HCT116 (cell line): ENCODE measurements at regions not wholly inside any gene's neighbourhood (a gene's known extent, or its start where the extent isn't known, plus 50 kb on each side); places are given as distances from the start of the nearest gene placed in this dataset.

Experiments used
- ATAC-seq: fragments of 200-7000 bp; cut with Tn5 transposase; 2 replicates; pipeline ENCODE4 v1.9.1; 2020; ENCODE audit warnings: mild to moderate bottlenecking, moderate library complexity
- BruUV-seq: library from RNA; stranded (reverse); fragments of 400-500 nt; replicated peaks from 2 replicates; lab custom pipeline; 2021; lab: Mats Ljungman, UMichigan
- CTCF ChIA-PET: fragments of 300-600 bp; sonication (Branson Sonifier 250); formaldehyde crosslinking; loops from one replicate; lab custom pipeline; 2021; ENCODE audit warnings: antibody characterized with exemption; lab: Charles Lee
- POLR2A ChIA-PET: fragments of 300-600, 350-600 bp; sonication (Branson Sonifier 250); formaldehyde crosslinking; loops from one replicate; lab custom pipeline; 2021; ENCODE audit warnings: antibody characterized with exemption; lab: Charles Lee
- RAD21 ChIA-PET, 2 experiments: fragments of 300-600 bp; sonication (Branson Sonifier 250); formaldehyde crosslinking; loops; one replicate each; lab custom pipeline; 2023; ENCODE audit warnings: low total read pairs in 2 of 2; ENCODE audit not compliant: uncharacterized antibody in 2 of 2, unreplicated experiment in 2 of 2, low non-redundant PET in 1 of 2; lab: Charles Lee
- DNase-seq: peaks from one replicate; pipeline ENCODE4 v3.0.0-alpha.2; 2010; ENCODE audit warnings: low read depth, low spot score
- H2AFZ ChIP-seq: fragments of 200-600 bp; shearing (Covaris generic), sonication (generic); 2 replicates; pipeline ENCODE4 v1.6.1; 2017; ENCODE audit warnings: low read depth, mixed run types, mixed read lengths, antibody characterized with exemption, low read length; ENCODE audit not compliant: poor library complexity, severe bottlenecking
- H3K27ac ChIP-seq: 2 replicates; pipeline ENCODE4 v1.5.1; 2012; ENCODE audit warnings: low read depth, low read length
- H3K27me3 ChIP-seq: fragments of 200-600 bp; sonication (generic); 2 replicates; pipeline ENCODE4 v1.6.1; 2016; ENCODE audit warnings: mixed run types, low read length, mixed read lengths; ENCODE audit not compliant: insufficient read depth
- H3K36me3 ChIP-seq, 2 experiments: fragments of 200-500 bp in 1 of 2; fragments of 200-600 bp in 1 of 2; sonication (Bioruptor generic) in 1 of 2; sonication (generic) in 1 of 2; 2 replicates each; pipeline versions ENCODE4 v1.5.1 to v1.6.1; 2014 to 2016; ENCODE audit warnings: low read length in 2 of 2, inconsistent platforms in 1 of 2, mixed read lengths in 1 of 2, mixed run types in 1 of 2; ENCODE audit not compliant: insufficient read depth in 2 of 2, control insufficient read depth in 1 of 2
- H3K4me1 ChIP-seq, 2 experiments: fragments of 200-600 bp in 1 of 2; sonication (generic) in 1 of 2; 2 replicates each; pipeline versions ENCODE4 v1.5.1 to v1.6.1; 2012 to 2017; ENCODE audit warnings: low read length in 2 of 2, inconsistent platforms in 1 of 2, mild to moderate bottlenecking in 1 of 2, mixed read lengths in 1 of 2, mixed run types in 1 of 2, moderate library complexity in 1 of 2; ENCODE audit not compliant: insufficient read depth in 2 of 2, control insufficient read depth in 1 of 2
- H3K4me2 ChIP-seq: fragments of 200-600 bp; sonication (generic); 2 replicates; pipeline ENCODE4 v1.6.1; 2017; ENCODE audit warnings: mixed run types, low read length, mixed read lengths
- H3K4me3 ChIP-seq, 2 experiments: fragments of 200-600 bp in 1 of 2; sonication (generic) in 1 of 2; replicated peaks in 1 of 2; 2 replicates each; pipeline ENCODE4 v1.5.1; 2011 to 2016; ENCODE audit warnings: low read length in 2 of 2, control low read depth in 1 of 2, low read depth in 1 of 2, mild to moderate bottlenecking in 1 of 2, mixed read lengths in 1 of 2, mixed run types in 1 of 2
- H3K79me2 ChIP-seq: fragments of 200-600 bp; sonication (generic); 2 replicates; pipeline ENCODE4 v1.6.1; 2017; ENCODE audit warnings: mild to moderate bottlenecking, mixed run types, low read length, moderate library complexity, mixed read lengths; ENCODE audit not compliant: insufficient read depth
- H3K9ac ChIP-seq: fragments of 200-600 bp; sonication (generic); 2 replicates; pipeline ENCODE4 v1.6.1; 2016; ENCODE audit warnings: low read length, mixed read lengths
- H3K9me2 ChIP-seq: fragments of 200-600 bp; sonication (generic), shearing (Covaris generic); 2 replicates; pipeline ENCODE4 v1.6.1; 2017; ENCODE audit warnings: mixed run types, mild to moderate bottlenecking, moderate library complexity; ENCODE audit not compliant: insufficient read depth
- H3K9me3 ChIP-seq, 2 experiments: fragments of 200-500 bp in 1 of 2; fragments of 200-600 bp in 1 of 2; sonication (Bioruptor generic) in 1 of 2; sonication (generic) in 1 of 2; 2 replicates each; pipeline ENCODE4 v1.6.1; 2014 to 2017; ENCODE audit warnings: low read length in 2 of 2, mixed read lengths in 2 of 2, inconsistent platforms in 1 of 2, low read depth in 1 of 2, mild to moderate bottlenecking in 1 of 2, mixed run types in 1 of 2, moderate library complexity in 1 of 2; ENCODE audit not compliant: control insufficient read depth in 1 of 2, insufficient read depth in 1 of 2
- H4K20me1 ChIP-seq: fragments of 200-600 bp; sonication (generic), shearing (Covaris generic); 2 replicates; pipeline ENCODE4 v1.6.1; 2017; ENCODE audit warnings: mixed run types, mild to moderate bottlenecking, moderate library complexity; ENCODE audit not compliant: insufficient read depth
- EGR1 ChIP-seq: IDR thresholded peaks from 2 replicates; pipeline ENCODE4 v1.6.1; 2012; ENCODE audit warnings: low read depth
- ELF1 ChIP-seq: IDR thresholded peaks from 2 replicates; pipeline ENCODE4 v1.6.1; 2012; ENCODE audit warnings: low read depth, borderline replicate concordance
- EZH2 ChIP-seq: fragments of 200-600 bp; sonication (generic); IDR thresholded peaks from 2 replicates; pipeline ENCODE4 v1.6.1; 2017; ENCODE audit warnings: antibody characterized with exemption, mixed run types
- POLR2AphosphoS5 ChIP-seq: IDR thresholded peaks from 2 replicates; pipeline ENCODE4 v1.6.1; 2011; ENCODE audit warnings: mild to moderate bottlenecking, low read depth, low read length, moderate library complexity
- RAD21 ChIP-seq: IDR thresholded peaks from 2 replicates; pipeline ENCODE4 v1.6.1; 2012; ENCODE audit warnings: low read depth, mild to moderate bottlenecking
- SP1 ChIP-seq: IDR thresholded peaks from 2 replicates; pipeline ENCODE4 v1.6.1; 2012; ENCODE audit warnings: low read depth
- TCF7L2 ChIP-seq: IDR thresholded peaks from 2 replicates; pipeline ENCODE4 v1.7.0; 2011; ENCODE audit warnings: borderline replicate concordance, inconsistent platforms; ENCODE audit not compliant: insufficient read depth, insufficient read length; ENCODE audit errors: extremely low read depth
- YY1 ChIP-seq: IDR thresholded peaks from 2 replicates; pipeline ENCODE4 v1.6.1; 2011; ENCODE audit warnings: low read length, low read depth, moderate library complexity, mild to moderate bottlenecking; ENCODE audit not compliant: insufficient replicate concordance; ENCODE audit errors: extremely low read depth
- intact Hi-C: fragments of 100-400 bp; cut with micrococcal nuclease; formaldehyde crosslinking; loops from 2 replicates; pipeline ENCODE4 v1.10.0; 2022
- TF ChIP-seq, protein P1 (sequence below), 3 experiments: fragments of 200-600 bp in 1 of 3; sonication (generic) in 1 of 3; IDR thresholded peaks in 2 of 3; conservative IDR thresholded peaks in 1 of 3; 2 replicates each; pipeline ENCODE4 v1.5.1; 2012 to 2017; ENCODE audit warnings: low read depth in 2 of 3, low read length in 2 of 3, antibody characterized with exemption in 1 of 3, borderline replicate concordance in 1 of 3, control low read depth in 1 of 3, mild to moderate bottlenecking in 1 of 3, mixed read lengths in 1 of 3, mixed run types in 1 of 3, moderate library complexity in 1 of 3; ENCODE audit not compliant: insufficient read depth in 1 of 3

DNA sequence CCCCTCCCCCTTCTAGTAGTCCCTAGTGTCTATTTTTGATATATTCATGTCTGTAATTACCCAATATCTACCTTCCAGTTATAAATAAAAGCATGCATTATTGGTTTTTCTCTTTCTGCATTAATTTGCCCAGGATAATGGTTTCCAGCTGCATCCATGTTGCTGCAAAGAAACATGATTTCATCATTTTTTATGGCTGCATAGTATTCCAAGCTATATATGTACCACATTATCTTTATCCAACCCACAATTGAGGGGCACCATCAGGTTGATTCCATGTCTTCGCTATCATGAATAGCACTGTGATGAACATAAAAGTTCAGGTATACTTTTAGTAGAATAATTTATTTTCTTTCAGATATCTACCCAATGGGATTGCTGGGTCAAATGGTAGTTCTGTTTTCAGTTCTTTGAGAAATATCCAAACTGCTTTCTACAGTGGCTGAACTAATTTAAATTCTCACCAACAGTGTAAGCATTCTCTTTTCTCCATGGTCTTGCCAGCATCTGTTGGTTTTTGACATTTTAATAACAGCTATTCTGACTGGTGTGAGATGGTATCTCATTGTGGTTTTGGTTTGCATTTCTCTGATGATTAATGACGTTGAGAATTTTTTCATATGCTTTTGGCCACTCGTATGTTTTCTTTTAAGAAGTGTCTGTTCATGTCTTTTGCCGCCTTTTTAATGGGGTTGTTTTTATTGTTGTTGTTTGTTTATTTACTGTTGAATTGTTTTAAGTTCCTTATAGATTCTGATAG is 746.1 kb upstream of the MEF2C start (continued):
- TF ChIP-seq, protein P1, sequence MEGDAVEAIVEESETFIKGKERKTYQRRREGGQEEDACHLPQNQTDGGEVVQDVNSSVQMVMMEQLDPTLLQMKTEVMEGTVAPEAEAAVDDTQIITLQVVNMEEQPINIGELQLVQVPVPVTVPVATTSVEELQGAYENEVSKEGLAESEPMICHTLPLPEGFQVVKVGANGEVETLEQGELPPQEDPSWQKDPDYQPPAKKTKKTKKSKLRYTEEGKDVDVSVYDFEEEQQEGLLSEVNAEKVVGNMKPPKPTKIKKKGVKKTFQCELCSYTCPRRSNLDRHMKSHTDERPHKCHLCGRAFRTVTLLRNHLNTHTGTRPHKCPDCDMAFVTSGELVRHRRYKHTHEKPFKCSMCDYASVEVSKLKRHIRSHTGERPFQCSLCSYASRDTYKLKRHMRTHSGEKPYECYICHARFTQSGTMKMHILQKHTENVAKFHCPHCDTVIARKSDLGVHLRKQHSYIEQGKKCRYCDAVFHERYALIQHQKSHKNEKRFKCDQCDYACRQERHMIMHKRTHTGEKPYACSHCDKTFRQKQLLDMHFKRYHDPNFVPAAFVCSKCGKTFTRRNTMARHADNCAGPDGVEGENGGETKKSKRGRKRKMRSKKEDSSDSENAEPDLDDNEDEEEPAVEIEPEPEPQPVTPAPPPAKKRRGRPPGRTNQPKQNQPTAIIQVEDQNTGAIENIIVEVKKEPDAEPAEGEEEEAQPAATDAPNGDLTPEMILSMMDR (IDR thresholded peaks at IDR 0.05 in 2 of 3, conservative IDR thresholded peaks at IDR 0.05 in 1 of 3; ENCODE audit: borderline replicate concordance in 1 of 3, insufficient read depth in 1 of 3, low read depth in 2 of 3, low read length in 2 of 3) = no peak
- TF ChIP-seq TCF7L2 (no peak), RAD21 (no peak), POLR2AphosphoS5 (no peak), SP1 (no peak), YY1 (no peak)
- TF ChIP-seq, all 23 proteins: peak for 0

DNA sequence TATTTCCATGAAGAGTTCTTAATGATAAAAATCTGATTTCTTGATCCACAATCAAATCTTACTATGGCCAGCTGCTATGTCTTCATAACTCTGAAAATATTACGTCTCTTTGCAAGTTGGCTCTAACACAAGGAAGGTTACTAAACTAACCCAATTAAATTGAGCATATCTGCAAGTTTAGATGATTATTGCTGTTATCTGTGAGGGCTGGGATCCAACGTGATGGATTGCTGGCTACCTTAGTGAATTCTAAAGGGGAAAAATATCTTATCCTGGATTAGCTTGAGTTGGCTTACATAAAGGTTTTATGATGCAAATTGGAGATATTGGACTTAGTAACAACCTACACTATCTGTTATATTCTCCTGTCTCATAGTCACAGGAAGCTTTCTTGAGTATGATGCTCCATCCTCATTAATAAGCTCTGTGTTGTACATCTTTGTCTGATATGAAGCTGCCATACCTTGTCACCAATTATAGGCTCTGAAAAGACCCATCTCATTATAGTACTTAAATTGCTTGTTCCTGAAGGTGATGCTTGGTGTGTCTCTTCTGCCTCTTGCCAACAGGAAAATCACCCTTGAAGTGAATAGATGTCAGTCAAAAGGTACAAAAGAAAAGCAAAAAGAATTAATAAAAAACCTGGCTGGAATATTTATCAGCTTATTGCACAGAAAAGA is 733.0 kb upstream of the MEF2C start:
- intact Hi-C loops = no loop called here
- H3K4me3 ChIP-seq = no peak overlapping the region
- no peak overlapping the region for H3K27ac ChIP-seq
- no peaks in the 10 kb centered on the region for H3K36me3 ChIP-seq
- no TSS peak for BruUV-seq
- ATAC-seq = no peak
- DNase-seq = no peak
- no peaks in the 10 kb centered on the region for H3K9me3 ChIP-seq
- ChIA-PET POLR2A (interaction anchor here (1.2 kb wide), 1 partner anchor 8 kb away, joined by 3 read pairs; no protein-coding TSS in a partner anchor), CTCF (no interaction called here), RAD21 (no interaction called here)
- H3K4me1 ChIP-seq = no peaks in the 10 kb centered on the region
- TF ChIP-seq ELF1 = no peak
- TF ChIP-seq EZH2 = no peak
- TF ChIP-seq EGR1 = no peak
- H3K4me2 ChIP-seq = no peak overlapping the region
- H3K27me3 ChIP-seq = no peaks in the 10 kb centered on the region
- no peak overlapping the region for H2AFZ ChIP-seq
- H4K20me1 ChIP-seq = no peaks in the 10 kb centered on the region
- H3K9ac ChIP-seq = no peak overlapping the region
- H3K79me2 ChIP-seq = no peaks in the 10 kb centered on the region
- H3K9me2 ChIP-seq = no peaks in the 10 kb centered on the region
